GM12874 (cell line): ENCODE measurements at regions not wholly inside any gene's neighbourhood (a gene's known extent, or its start where the extent isn't known, plus 50 kb on each side); places are given as distances from the start of the nearest gene placed in this dataset.

Experiments used
- CTCF ChIP-seq: IDR thresholded peaks from 2 replicates; pipeline ENCODE4 v1.5.1; 2011; ENCODE audit warnings: low read depth, mild to moderate bottlenecking, control low read depth, low read length, moderate library complexity; ENCODE audit not compliant: insufficient read depth

GRCh38 chr12:3950714-3951320, 77.6 kb upstream of the PARP11 start:
- TF ChIP-seq CTCF, result no peak

DNA sequence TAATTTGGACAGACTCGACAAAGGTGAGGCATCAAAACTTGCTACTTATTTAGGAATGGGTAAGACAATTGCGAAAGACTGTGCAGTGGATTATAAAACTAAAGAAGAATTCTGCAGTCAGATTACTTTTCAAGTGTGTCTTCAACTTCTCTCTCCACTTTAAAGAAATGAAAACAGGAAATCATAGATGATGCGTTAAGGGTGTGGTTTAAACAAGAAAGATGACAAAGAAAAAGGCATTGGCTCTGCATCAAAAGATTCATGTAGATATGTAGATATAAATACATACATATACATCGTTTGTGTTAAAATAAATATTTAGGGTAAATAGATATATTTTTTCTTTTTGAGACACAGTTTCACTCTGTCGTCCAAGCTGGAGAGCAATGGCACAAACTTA, 74.6 kb upstream of the PARP11 start:
- TF ChIP-seq CTCF, result no peak

- TF ChIP-seq CTCF, result no peak
Measured at GRCh38 chr12:3945671-3946070, 72.5 kb upstream of the PARP11 start.

DNA sequence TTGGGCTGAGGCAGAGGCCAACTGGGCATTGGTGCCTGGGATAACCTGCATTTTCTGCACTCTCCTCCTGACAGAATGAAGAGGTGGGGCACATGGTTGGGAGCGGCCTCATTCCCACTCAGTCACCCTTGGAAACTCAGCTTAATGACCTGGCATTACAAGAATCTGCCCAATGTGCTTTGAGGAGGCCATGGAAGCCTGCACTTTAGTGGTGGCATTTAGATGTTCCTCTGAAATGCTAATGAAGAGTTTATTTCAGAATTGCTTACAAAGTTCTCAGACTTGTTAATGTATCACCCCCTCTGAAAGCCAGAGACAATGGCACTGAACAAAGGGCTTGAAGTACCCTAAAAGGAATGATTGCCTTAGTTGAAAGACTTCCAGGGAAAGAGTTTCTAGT, 71.4 kb upstream of the PARP11 start:
- no peak for TF ChIP-seq CTCF

DNA sequence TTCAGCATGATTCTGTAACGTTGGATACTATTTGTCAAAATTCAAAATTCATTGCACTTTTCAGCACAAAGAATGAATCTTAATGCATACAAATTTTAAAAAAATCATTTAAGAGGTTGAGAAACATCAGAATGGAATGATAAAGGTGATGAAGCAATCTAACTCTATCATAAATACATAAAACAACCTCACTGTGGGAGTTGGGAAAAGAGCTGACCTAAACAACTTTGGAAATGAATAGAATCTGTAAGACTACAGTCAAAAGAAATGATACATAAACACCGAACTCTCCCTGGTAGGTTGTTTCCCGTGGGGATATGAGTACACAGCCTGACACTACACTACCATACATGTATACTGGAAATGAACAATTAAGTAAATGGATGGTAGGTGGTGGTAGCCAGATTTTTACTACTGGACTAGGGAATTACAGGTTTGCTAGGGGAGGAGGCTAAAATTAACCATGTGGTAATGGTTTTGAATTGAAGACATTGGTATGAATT, 64.9 kb upstream of the PARP11 start:
- TF ChIP-seq CTCF, result no peak

- no peak for TF ChIP-seq CTCF
Measured at GRCh38 chr12:3935078-3935477, 61.9 kb upstream of the PARP11 start.

GRCh38 chr12:3933819-3934192, 60.6 kb upstream of the PARP11 start:
- no peak for TF ChIP-seq CTCF
